ENCODE measurements at regions not wholly inside any gene's neighbourhood (a gene's known extent, or its start where the extent isn't known, plus 50 kb on each side); places are given as distances from the start of the nearest gene placed in this dataset.
"Not testable (repeated sequence)": the region's sequence is repeated elsewhere in the genome, so short reads cannot be mapped to it uniquely, and the experiment has no call there.

DNA sequence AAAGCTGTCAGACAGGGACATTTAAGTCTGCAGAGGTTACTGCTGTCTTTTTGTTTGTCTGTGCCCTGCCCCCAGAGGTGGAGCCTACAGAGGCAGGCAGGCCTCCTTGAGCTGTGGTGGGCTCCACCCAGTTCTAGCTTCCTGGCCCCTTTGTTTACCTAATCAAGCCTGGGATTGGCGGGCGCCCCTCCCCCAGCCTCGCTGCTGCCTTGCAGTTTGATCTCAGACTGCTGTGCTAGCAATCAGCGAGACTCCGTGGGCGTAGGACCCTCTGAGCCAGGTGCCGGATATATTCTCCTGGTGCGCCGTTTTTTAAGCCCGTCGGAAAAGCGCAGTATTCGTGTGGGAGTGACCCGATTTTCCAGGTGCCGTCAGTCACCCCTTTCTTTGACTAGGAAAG, 185.9 kb upstream of the MAGEC2 start:
- TF ChIP-seq, protein P1, sequence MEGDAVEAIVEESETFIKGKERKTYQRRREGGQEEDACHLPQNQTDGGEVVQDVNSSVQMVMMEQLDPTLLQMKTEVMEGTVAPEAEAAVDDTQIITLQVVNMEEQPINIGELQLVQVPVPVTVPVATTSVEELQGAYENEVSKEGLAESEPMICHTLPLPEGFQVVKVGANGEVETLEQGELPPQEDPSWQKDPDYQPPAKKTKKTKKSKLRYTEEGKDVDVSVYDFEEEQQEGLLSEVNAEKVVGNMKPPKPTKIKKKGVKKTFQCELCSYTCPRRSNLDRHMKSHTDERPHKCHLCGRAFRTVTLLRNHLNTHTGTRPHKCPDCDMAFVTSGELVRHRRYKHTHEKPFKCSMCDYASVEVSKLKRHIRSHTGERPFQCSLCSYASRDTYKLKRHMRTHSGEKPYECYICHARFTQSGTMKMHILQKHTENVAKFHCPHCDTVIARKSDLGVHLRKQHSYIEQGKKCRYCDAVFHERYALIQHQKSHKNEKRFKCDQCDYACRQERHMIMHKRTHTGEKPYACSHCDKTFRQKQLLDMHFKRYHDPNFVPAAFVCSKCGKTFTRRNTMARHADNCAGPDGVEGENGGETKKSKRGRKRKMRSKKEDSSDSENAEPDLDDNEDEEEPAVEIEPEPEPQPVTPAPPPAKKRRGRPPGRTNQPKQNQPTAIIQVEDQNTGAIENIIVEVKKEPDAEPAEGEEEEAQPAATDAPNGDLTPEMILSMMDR (IDR thresholded peaks at IDR 0.05): not testable (repeated sequence)
- TF ChIP-seq POLR2AphosphoS5, TCF7L2 (IDR thresholded peaks at IDR 0.05; ENCODE audit: low read depth, low read length): not testable (repeated sequence)
- TF ChIP-seq, protein P2, sequence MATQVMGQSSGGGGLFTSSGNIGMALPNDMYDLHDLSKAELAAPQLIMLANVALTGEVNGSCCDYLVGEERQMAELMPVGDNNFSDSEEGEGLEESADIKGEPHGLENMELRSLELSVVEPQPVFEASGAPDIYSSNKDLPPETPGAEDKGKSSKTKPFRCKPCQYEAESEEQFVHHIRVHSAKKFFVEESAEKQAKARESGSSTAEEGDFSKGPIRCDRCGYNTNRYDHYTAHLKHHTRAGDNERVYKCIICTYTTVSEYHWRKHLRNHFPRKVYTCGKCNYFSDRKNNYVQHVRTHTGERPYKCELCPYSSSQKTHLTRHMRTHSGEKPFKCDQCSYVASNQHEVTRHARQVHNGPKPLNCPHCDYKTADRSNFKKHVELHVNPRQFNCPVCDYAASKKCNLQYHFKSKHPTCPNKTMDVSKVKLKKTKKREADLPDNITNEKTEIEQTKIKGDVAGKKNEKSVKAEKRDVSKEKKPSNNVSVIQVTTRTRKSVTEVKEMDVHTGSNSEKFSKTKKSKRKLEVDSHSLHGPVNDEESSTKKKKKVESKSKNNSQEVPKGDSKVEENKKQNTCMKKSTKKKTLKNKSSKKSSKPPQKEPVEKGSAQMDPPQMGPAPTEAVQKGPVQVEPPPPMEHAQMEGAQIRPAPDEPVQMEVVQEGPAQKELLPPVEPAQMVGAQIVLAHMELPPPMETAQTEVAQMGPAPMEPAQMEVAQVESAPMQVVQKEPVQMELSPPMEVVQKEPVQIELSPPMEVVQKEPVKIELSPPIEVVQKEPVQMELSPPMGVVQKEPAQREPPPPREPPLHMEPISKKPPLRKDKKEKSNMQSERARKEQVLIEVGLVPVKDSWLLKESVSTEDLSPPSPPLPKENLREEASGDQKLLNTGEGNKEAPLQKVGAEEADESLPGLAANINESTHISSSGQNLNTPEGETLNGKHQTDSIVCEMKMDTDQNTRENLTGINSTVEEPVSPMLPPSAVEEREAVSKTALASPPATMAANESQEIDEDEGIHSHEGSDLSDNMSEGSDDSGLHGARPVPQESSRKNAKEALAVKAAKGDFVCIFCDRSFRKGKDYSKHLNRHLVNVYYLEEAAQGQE (IDR thresholded peaks at IDR 0.05; ENCODE audit: insufficient read depth in 1 of 2, low read depth in 2 of 2, low read length in 1 of 2): not testable (repeated sequence)
